ENCODE measurements at regions not wholly inside any gene's neighbourhood (a gene's known extent, or its start where the extent isn't known, plus 50 kb on each side); places are given as distances from the start of the nearest gene placed in this dataset.

DNA sequence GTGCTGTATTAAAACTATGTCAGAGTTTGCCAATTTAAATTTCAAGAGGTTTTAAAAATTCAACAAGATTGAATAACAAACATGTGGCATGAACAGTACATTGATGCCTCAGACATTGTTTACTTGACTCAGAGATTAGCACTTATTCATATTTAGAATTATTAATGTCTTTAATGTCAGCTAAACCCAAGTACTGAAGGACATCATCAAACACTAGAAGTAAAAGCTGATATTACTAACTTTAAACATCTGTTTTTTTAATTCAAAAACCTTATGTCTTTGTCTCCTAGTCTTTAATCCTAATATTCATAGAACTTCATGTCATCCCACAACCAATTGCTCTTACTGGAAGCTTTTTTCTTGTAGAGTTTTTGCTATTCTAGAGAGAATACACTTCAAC, 406.2 kb upstream of the PCDH7 start:
- POLR2A ChIA-PET = no interaction called here

DNA sequence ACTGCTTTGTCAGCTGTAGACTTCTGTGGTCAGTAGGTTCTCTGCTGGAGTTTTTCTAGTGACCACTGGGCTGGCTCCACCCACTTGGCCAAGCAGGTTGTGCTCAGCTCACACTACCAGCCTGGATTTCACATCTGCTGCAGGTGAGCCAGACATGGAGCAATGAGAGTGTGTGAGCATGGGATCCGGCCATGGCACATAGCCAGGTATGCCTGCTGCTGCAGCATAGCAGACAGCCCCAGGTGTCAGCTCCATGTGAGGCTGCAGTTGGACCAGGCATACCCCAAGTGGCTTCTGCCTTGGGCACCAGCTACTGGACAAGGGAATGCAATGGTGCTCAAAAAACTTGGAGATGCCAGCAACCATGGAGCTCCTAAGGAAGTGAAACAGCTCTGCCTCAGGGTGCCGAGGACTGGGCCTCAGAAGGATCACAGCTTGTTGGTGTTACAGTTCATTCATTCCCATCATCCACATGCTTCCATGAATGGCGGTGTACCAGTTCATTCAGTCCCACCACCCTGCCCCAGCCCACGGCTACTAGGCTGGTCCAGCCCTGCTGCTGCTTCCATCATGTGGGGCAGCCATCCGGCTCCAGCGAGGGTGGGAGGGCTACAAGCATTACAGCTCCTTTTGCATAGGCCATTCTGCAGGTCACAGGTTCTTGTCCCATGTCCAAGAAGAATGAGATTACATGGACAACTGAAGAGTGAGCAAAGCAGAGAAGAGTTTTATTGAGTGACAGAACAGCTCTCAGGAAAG, 389.1 kb upstream of the PCDH7 start:
- peaks cover 19% of the 10 kb centered on the region for H3K9me3 Mint-ChIP-seq
- TF ChIP-seq, protein P1, sequence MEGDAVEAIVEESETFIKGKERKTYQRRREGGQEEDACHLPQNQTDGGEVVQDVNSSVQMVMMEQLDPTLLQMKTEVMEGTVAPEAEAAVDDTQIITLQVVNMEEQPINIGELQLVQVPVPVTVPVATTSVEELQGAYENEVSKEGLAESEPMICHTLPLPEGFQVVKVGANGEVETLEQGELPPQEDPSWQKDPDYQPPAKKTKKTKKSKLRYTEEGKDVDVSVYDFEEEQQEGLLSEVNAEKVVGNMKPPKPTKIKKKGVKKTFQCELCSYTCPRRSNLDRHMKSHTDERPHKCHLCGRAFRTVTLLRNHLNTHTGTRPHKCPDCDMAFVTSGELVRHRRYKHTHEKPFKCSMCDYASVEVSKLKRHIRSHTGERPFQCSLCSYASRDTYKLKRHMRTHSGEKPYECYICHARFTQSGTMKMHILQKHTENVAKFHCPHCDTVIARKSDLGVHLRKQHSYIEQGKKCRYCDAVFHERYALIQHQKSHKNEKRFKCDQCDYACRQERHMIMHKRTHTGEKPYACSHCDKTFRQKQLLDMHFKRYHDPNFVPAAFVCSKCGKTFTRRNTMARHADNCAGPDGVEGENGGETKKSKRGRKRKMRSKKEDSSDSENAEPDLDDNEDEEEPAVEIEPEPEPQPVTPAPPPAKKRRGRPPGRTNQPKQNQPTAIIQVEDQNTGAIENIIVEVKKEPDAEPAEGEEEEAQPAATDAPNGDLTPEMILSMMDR (IDR thresholded peaks at IDR 0.05) = no peak
- intact Hi-C loops (cut with micrococcal nuclease) = no loop called here
- no peak overlapping the region for H3K4me3 Mint-ChIP-seq
- H3K27me3 Mint-ChIP-seq = no peaks in the 10 kb centered on the region
- no peaks in the 10 kb centered on the region for H3K4me1 Mint-ChIP-seq (ENCODE audit: low read depth)
- ChIA-PET POLR2A (no interaction called here), CTCF (no interaction called here)
- H3K36me3 Mint-ChIP-seq (ENCODE audit: low read depth) = no peaks in the 10 kb centered on the region
- H3K27ac Mint-ChIP-seq = no peak overlapping the region
- no peak for DNase-seq
- no peak for ATAC-seq

More for the DNA sequence above, 406.2 kb upstream of the PCDH7 start:
- DNase-seq (no peak), ATAC-seq (no peak)
- Mint-ChIP-seq H3K27ac (no peak overlapping the region), H3K4me3 (no peak overlapping the region), H3K4me1 (ENCODE audit: low read depth) (no peaks in the 10 kb centered on the region), H3K27me3 (no peaks in the 10 kb centered on the region), H3K9me3 (peaks cover 9% of the 10 kb centered on the region), H3K36me3 (ENCODE audit: low read depth) (no peaks in the 10 kb centered on the region)
- TF ChIP-seq, protein P1 (IDR thresholded peaks at IDR 0.05) = no peak
- CTCF ChIA-PET = no interaction called here
- intact Hi-C loops (cut with micrococcal nuclease) = no loop called here

DNA sequence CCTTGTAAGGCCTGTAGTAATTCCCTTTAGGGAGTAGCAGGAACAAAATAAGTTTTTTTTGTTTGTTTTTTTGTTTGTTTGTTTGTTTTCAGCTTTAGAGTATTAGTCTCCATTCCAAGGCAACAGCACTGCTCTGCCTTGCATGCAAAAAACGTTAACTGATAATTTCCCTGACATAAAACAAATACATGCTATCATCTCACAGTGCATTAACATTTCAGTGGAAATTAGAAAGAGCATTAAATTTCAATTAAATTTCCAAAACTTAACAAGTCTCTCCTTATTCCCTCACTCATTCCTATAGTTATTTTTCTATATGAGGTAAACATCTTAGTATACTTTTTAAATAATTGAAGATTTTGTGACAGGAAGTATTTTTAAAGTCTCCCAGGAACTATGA, 378.4 kb upstream of the PCDH7 start:
- ChIA-PET CTCF (no interaction called here), POLR2A (no interaction called here)
- ATAC-seq (no peak), DNase-seq (no peak)
- no peak overlapping the region for H3K4me3 Mint-ChIP-seq
- no peaks in the 10 kb centered on the region for H3K4me1 Mint-ChIP-seq (ENCODE audit: low read depth)
- TF ChIP-seq, protein P1 (IDR thresholded peaks at IDR 0.05) = no peak
- H3K27me3 Mint-ChIP-seq = no peaks in the 10 kb centered on the region
- H3K27ac Mint-ChIP-seq = no peak overlapping the region
- intact Hi-C loops (cut with micrococcal nuclease) = no loop called here
- peaks cover 9% of the 10 kb centered on the region for H3K9me3 Mint-ChIP-seq
- H3K36me3 Mint-ChIP-seq (ENCODE audit: low read depth) = no peaks in the 10 kb centered on the region

DNA sequence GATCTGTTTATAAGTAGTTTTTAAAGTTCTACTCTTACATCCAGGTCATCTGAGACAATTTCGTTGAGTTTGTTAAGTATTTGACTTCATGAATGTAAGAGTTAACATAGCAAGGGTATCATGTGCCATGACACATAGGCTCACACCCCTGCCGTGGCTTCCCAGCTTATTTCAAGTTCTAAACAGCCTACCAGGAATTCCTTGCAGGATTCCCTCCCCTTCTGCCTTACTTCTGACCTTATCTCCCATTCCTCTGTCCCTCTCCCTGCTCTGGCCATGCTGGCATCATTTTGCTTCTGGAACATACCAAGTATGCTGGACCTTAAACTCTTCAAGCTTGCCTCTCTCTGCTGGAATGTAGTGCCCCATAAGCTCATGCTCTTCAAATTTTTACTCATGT, 369.9 kb upstream of the PCDH7 start:
- H3K4me1 Mint-ChIP-seq (ENCODE audit: low read depth) = no peaks in the 10 kb centered on the region
- CTCF ChIA-PET = no interaction called here
- H3K36me3 Mint-ChIP-seq (ENCODE audit: low read depth) = no peaks in the 10 kb centered on the region
- ATAC-seq (no peak), DNase-seq (no peak)
- no peaks in the 10 kb centered on the region for H3K27me3 Mint-ChIP-seq
- H3K4me3 Mint-ChIP-seq = no peak overlapping the region
- intact Hi-C loops (cut with micrococcal nuclease) = no loop called here
- POLR2A ChIA-PET = interaction anchor here (0.6 kb wide), 1 partner anchor 28 kb away, joined by 3 read pairs; no protein-coding TSS in a partner anchor
- H3K9me3 Mint-ChIP-seq = peaks cover 13% of the 10 kb centered on the region
- no peak overlapping the region for H3K27ac Mint-ChIP-seq
- TF ChIP-seq, protein P1 (IDR thresholded peaks at IDR 0.05) = no peak

DNA sequence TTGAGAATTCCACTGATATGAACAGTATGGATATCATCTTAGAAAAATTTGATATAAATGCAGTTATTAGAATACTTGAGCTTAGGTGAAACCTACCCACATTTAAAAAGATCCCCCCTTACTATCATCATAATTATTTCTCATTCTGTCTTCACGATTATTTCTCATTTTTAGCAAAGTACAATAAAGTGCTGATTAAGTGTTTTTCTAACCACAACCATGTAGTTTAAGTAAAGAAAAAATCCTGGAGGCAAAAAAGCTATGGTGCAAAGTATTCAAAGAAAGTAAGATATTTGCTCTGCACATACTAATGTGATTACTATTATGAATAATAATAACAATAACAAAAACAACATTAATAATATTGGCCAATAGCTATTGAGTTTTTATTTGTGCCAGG, 365.6 kb upstream of the PCDH7 start:
- ChIA-PET POLR2A (no interaction called here), CTCF (no interaction called here)
- no peak overlapping the region for H3K4me3 Mint-ChIP-seq
- no peak for DNase-seq
- TF ChIP-seq, protein P1 (IDR thresholded peaks at IDR 0.05) = no peak
- no peak for ATAC-seq
- intact Hi-C loops (cut with micrococcal nuclease) = no loop called here
- H3K4me1 Mint-ChIP-seq (ENCODE audit: low read depth) = no peaks in the 10 kb centered on the region
- no peak overlapping the region for H3K27ac Mint-ChIP-seq
- peaks cover 14% of the 10 kb centered on the region for H3K9me3 Mint-ChIP-seq
- H3K27me3 Mint-ChIP-seq = no peaks in the 10 kb centered on the region
- H3K36me3 Mint-ChIP-seq (ENCODE audit: low read depth) = no peaks in the 10 kb centered on the region

Measured in activated CD8-positive, alpha-beta T cell treated with anti-CD3 and anti-CD28 coated beads for 36 hours (primary cell).